ENCODE measurements at regions not wholly inside any gene's neighbourhood (a gene's known extent, or its start where the extent isn't known, plus 50 kb on each side); places are given as distances from the start of the nearest gene placed in this dataset.

- H3K4me3 ChIP-seq: no peak overlapping the region
- H3K27me3 ChIP-seq: no peaks in the 10 kb centered on the region
- H3K9me3 ChIP-seq: no peaks in the 10 kb centered on the region
- H3K36me3 ChIP-seq: no peaks in the 10 kb centered on the region
- DNase-seq (ENCODE audit: extremely low spot score in 2 of 2): no peak
- H3K4me1 ChIP-seq: no peaks in the 10 kb centered on the region
- H3K27ac ChIP-seq: no peak overlapping the region
- intact Hi-C loops (cut with DNase I): no loop called here
- TF ChIP-seq, protein P1, sequence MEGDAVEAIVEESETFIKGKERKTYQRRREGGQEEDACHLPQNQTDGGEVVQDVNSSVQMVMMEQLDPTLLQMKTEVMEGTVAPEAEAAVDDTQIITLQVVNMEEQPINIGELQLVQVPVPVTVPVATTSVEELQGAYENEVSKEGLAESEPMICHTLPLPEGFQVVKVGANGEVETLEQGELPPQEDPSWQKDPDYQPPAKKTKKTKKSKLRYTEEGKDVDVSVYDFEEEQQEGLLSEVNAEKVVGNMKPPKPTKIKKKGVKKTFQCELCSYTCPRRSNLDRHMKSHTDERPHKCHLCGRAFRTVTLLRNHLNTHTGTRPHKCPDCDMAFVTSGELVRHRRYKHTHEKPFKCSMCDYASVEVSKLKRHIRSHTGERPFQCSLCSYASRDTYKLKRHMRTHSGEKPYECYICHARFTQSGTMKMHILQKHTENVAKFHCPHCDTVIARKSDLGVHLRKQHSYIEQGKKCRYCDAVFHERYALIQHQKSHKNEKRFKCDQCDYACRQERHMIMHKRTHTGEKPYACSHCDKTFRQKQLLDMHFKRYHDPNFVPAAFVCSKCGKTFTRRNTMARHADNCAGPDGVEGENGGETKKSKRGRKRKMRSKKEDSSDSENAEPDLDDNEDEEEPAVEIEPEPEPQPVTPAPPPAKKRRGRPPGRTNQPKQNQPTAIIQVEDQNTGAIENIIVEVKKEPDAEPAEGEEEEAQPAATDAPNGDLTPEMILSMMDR (IDR thresholded peaks at IDR 0.05): no peak
- no peak for TF ChIP-seq POLR2A (IDR thresholded peaks at IDR 0.05)
- no peak for TF ChIP-seq POLR2AphosphoS5 (IDR thresholded peaks at IDR 0.05; ENCODE audit: insufficient read depth in 1 of 2, low read depth in 1 of 2)
These were observed 210.0 kb upstream of the GSE1 start for GRCh38 chr16:85402910-85403692.

DNA sequence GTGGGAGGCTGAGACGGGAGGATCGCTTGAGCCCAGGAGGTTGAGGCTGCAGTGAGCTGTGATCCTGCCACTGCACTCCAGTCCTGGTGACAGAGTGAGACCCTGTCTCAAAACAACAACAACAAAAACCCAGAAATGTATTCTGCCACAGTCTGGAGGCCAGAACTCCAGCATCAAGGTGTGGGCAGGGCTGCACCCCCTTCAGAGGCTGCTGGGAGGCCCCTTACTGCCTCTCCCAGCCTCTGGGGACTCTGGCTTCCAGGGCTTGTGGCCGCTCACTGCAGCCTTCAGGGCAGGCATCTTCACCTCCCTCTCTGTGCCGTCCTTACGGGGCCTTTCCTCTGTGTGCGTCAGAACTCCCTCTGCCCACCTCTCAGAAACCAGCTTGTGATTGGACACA is 209.4 kb upstream of the GSE1 start:
- no peaks in the 10 kb centered on the region for H3K9me3 ChIP-seq
- no peak for DNase-seq (ENCODE audit: extremely low spot score in 2 of 2)
- TF ChIP-seq POLR2A (IDR thresholded peaks at IDR 0.05) (no peak), POLR2AphosphoS5 (IDR thresholded peaks at IDR 0.05; ENCODE audit: insufficient read depth in 1 of 2, low read depth in 1 of 2) (no peak)
- TF ChIP-seq, protein P1 (IDR thresholded peaks at IDR 0.05): no peak
- no peaks in the 10 kb centered on the region for H3K27me3 ChIP-seq
- H3K36me3 ChIP-seq: no peaks in the 10 kb centered on the region
- intact Hi-C loops (cut with DNase I): no loop called here
- H3K4me1 ChIP-seq: no peaks in the 10 kb centered on the region
- no peak overlapping the region for H3K27ac ChIP-seq
- no peak overlapping the region for H3K4me3 ChIP-seq

- no peaks in the 10 kb centered on the region for H3K27me3 ChIP-seq
These were observed 200.1 kb upstream of the GSE1 start for GRCh38 chr16:85412911-85413520.

DNA sequence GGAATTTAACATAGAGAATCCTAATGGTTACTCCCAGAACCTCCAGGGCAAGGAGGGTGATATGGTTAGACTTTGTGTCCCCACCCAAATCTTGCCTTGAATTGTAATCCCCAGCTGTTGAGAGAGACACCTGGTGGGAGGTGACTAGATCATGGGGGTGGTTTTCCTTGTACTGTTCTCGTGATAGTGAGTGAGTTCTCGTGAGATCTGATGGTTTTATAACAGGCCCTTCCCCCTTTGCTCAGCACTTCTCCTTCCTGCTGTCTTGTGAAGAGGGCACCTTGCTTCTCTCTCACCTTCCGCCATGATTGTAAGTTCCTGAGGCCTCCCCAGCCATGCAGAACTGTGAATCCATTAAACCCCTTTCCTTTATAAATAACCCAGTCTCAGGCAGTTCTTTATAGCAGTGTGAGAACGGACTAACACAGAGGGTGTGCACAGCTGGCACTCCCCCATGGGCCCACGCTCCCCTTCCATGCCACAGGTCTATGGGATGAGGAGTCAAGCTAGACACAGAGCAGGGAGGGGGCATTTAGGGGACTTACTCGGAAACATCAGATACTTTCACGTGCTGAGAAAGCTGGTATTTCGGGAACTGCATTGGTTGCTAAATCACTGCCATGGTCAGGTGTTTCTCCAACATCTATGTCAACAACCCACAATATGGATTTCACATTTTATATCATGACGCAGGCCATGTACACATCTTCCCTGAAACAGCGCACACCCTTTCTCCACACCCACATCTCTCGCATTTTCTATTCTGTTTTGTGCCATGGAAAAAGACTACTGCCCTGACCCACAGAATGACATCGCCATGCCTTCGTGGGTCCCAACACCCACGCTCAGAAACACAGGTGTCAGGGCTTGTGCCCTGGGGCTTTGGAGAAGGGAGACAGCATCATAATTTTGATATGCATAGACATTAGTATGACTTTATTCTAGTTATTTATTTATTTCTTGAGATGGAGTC is 199.1 kb upstream of the GSE1 start:
- Histone ChIP-seq H3K27me3 (no peaks in the 10 kb centered on the region), H3K4me1 (peaks cover 14% of the 10 kb centered on the region), H3K36me3 (no peaks in the 10 kb centered on the region), H3K27ac (no peak overlapping the region), H3K4me3 (no peak overlapping the region), H3K9me3 (no peaks in the 10 kb centered on the region)
- intact Hi-C loops (cut with DNase I): no loop called here
- DNase-seq (ENCODE audit: extremely low spot score in 2 of 2): no peak
- TF ChIP-seq, protein P1 (IDR thresholded peaks at IDR 0.05): no peak
- TF ChIP-seq POLR2AphosphoS5 (IDR thresholded peaks at IDR 0.05; ENCODE audit: insufficient read depth in 1 of 2, low read depth in 1 of 2): no peak
- no peak for TF ChIP-seq POLR2A (IDR thresholded peaks at IDR 0.05)

More at GRCh38 chr16:85412911-85413520, 200.1 kb upstream of the GSE1 start:
- Histone ChIP-seq H3K4me3 (no peak overlapping the region), H3K27ac (no peak overlapping the region), H3K36me3 (no peaks in the 10 kb centered on the region), H3K4me1 (peaks cover 14% of the 10 kb centered on the region), H3K9me3 (no peaks in the 10 kb centered on the region)
- no peak for TF ChIP-seq POLR2AphosphoS5 (IDR thresholded peaks at IDR 0.05; ENCODE audit: insufficient read depth in 1 of 2, low read depth in 1 of 2)
- DNase-seq (ENCODE audit: extremely low spot score in 2 of 2): no peak
- intact Hi-C loops (cut with DNase I): no loop called here

All from vagina (tissue), 2 donors.